ENCODE measurements at regions not wholly inside any gene's neighbourhood (a gene's known extent, or its start where the extent isn't known, plus 50 kb on each side); places are given as distances from the start of the nearest gene placed in this dataset.

DNA sequence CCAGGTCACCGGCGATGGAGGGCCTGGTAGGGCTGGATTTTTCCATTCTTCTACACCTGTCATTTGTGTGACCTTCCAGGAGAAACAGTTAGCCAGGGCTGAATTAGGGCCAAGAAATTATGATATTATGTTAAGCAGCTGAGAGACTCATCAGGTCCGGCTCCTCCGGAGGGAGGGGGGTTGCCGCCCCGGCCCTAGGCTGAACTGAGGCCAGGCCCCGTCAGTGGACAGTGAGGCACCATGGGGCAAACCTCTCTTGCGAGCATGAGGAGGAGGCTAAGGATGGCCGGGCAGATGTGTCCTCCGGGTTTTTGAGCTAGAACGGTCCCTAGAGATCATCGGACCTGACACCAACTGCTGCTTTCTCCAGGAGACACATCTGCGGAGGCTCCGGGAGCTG, 150.1 kb downstream of the SOX11 start:
- DNase-seq (ENCODE audit: low spot score) = no peak

GRCh38 chr2:5845798-5846330, 153.7 kb downstream of the SOX11 start:
- DNase-seq (ENCODE audit: low spot score) = no peak

DNA sequence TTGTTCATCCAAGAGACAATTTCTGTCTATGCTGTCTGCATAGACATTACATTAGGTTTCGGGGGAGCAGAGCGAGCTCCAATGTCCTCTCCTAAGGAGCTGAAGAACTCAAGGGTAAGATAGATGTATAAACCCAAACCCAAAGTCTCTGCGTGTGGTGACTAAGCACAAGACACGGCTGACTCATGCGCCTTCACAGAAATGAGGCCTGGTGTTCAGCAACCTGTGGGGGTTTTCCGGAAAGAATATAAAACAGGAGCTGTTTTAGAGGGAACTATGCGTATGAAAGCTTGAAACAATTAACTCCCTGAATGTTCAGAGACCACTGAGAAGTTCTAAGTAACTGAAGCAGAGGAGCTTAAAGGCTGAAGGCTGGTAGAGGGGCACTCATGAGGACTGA, 154.7 kb downstream of the SOX11 start:
- DNase-seq (ENCODE audit: low spot score) = no peak

DNA sequence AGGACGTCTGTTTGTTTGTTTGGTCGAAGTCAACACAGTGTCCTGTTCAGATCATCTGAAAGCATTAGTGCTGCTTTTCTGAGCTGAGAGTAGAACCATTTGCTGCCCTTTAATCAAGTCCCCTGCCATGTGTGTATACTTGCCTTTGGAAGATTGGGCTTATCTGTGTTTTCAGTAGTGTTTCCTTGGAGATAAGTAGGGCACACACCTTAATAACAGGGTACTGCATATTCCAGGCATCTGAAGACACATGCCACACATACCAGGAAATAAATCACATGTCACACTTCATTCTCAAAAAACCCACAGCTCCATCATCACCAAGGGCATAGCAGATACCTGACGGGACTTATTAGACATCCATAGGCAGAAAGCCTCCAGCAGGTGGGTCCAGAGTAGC, 157.4 kb downstream of the SOX11 start:
- no peak for DNase-seq (ENCODE audit: low spot score)

DNA sequence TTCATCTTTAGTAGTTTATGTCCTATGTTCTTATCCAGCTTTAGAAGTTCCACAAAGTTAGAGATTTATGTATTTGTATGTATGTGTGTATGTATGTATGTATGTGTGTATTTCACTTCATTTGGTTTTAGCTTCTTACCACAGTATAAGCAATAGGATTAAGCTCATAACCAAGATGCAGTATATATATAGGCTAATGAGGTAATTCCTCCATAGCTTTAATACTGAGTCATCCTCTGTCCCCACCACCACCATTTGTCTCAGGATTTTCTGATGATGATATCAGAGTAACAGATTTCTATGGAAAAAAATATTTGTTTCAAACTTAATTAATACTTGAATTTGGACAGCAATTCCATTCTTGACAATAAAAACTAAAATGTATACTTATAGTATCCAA, 159.2 kb downstream of the SOX11 start:
- no peak for DNase-seq (ENCODE audit: low spot score)

- no peak for DNase-seq (ENCODE audit: low spot score)
These were observed 162.6 kb downstream of the SOX11 start for GRCh38 chr2:5854797-5855196.

GRCh38 chr2:5867056-5867455, 174.9 kb downstream of the SOX11 start:
- no peak for DNase-seq (ENCODE audit: low spot score)

GRCh38 chr2:5868931-5869330, 176.7 kb downstream of the SOX11 start:
- no peak for DNase-seq (ENCODE audit: low spot score)

DNA sequence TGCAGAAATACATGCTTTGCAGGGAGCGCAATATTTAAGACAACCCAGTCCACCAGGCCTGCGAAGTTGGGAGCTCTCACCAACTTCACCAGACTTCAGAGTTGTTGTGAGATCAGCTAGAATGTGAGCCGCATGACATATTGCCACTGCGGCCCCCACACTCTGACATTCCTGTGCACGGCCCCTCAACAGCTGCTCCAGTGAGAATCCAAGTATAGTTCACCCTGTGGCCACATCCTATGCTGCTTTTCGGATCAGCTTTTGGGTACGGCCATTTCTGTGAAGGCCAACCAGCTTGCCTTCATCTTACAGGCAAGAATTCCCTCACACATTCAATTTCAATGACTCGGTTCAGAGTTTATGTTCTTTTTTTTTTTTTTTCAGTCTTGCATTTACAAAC, 177.8 kb downstream of the SOX11 start:
- DNase-seq (ENCODE audit: low spot score) = no peak

GRCh38 chr2:5877360-5877759, 185.2 kb downstream of the SOX11 start:
- DNase-seq (ENCODE audit: low spot score) = no peak

- DNase-seq (ENCODE audit: low spot score) = no peak
These were observed 193.4 kb downstream of the SOX11 start for GRCh38 chr2:5885451-5886173.

DNA sequence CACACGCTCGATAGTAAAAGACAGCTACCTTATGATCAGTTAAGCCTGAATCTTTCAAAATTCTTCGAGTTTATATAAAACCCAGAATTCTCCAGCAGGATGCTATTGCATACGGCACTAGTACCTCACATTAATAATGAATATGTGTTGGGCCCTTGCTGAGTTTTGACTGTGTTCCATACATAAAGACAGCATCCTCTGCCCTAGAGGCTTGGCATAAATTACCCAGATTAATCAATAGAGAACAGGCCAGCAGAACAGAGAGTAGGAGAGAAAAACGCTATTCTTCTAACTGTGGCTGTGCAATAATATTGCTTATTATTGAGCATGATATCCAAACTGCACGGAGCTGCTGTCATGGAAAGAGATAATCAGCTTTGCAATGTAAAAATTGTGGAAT, 194.3 kb downstream of the SOX11 start:
- no peak for DNase-seq (ENCODE audit: low spot score)

DNA sequence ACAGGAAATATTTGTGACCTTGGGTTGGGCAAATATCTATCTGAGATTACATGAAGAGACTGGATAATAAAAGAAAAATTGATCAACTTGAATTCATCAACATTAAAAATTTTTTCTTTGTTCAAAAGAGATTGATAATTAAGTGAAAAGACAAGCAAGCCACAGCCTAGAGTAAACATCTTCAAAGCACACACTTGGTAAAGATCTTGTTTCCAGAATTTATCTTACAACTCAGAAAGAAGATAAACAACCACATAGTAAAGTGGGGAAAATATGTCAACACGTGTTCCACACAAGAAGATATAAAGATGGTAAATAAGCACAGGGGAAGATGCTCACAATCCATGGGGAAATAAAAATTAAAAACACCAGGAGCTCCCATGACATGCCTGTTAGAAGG, 195.9 kb downstream of the SOX11 start:
- DNase-seq (ENCODE audit: low spot score) = no peak

GRCh38 chr2:5889519-5889918, 197.3 kb downstream of the SOX11 start:
- DNase-seq (ENCODE audit: low spot score) = no peak

- no peak for DNase-seq (ENCODE audit: low spot score)
These were observed 202.2 kb downstream of the SOX11 start for GRCh38 chr2:5894355-5894754.

GRCh38 chr2:5895284-5895683, 203.1 kb downstream of the SOX11 start:
- no peak for DNase-seq (ENCODE audit: low spot score)

GRCh38 chr2:5897249-5897648, 205.1 kb downstream of the SOX11 start:
- DNase-seq (ENCODE audit: low spot score) = no peak

- no peak for DNase-seq (ENCODE audit: low spot score)
These were observed 206.5 kb downstream of the SOX11 start for GRCh38 chr2:5898667-5899066.

DNA sequence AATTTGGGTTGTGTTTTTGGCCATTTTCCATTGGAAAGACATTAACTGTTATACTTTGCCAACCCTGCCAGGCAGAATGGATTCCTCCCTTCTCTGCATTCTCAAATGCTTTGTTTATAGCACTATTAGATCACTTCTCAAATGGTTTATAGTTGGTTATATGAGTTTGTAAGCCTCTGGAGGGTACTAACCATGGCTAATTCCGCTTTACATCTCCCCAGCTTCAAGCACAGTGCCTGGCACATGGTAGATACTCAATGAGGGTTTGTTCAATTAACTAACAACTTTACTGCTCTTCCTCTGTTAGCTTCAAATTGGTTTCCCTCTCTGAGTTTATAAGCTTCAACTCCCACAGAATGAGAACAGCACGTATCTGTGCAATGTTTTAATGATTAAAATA, 213.5 kb downstream of the SOX11 start:
- no peak for DNase-seq (ENCODE audit: low spot score)

DNA sequence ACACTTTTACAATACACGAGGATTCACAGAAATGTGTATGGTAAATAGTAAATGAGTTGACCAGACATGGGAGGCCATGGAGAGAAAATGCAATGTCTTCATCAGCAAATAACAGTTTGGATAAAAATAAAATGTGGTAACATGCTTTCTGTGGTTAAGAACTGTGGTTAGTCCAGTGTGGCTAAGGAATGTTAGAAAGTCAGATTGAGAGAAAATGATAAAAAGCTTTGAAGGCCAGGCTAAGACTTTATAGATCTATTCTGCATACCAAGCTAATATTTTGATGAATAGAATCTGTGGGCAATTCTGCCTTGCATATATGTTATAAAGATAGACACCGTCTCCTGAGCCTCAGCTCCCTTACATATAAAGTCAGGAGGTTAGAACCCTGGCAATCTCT, 215.9 kb downstream of the SOX11 start:
- no peak for DNase-seq (ENCODE audit: low spot score)

DNA sequence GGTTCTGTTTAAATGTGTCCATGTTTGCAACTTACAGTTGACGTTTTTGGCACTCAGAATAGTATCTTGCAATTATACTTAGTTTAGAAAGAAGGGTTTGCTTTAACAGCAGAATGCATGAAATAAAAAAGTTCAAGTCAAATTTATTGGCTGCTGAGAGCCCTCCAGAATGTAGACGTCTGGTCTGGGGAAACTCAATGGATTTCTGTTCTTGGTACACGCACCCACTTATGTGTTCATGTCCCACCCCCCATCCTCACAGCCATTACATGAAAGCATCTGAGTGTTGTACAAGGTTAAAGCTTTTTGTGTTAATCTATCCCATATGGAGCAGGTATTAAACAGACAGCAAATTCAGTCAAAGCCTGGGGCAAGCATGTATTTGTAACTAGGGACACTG, 219.5 kb downstream of the SOX11 start:
- no peak for DNase-seq (ENCODE audit: low spot score)

DNA sequence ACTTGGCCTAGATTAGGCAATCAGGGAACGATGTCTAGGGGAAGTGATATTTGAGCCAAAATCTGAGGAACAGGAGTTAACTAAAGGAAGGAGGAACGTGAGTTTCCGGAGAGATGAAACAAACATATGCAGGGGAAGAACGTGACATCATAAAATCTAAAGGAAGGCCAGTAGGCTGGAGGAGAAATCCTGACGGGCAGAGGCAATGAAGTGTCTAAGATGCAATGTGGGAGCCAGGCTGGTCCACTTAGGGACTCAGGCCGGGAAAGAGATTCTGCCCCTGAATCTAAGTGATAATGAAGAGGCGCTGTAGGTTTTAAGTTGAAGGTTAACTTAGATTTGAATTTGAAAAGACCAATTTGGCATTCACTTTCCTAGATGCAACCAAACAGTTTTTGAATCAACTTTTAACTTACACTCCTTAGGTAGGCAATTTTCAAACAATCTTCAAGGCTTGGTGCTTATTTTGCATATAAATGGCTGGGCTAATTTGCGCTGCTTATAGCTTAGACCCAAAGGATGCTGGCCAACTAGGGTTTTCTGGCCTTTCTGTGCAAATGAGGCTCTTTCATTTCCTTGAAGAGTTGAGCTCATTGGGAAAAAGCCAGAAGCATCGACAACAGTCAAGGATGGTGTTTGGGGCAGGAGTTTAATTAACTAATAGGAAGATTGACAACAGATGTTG, 221.7 kb downstream of the SOX11 start:
- DNase-seq (ENCODE audit: low spot score) = no peak

- no peak for DNase-seq (ENCODE audit: low spot score)
These were observed 222.8 kb downstream of the SOX11 start for GRCh38 chr2:5914811-5915611.
